ENCODE measurements at regions not wholly inside any gene's neighbourhood (a gene's known extent, or its start where the extent isn't known, plus 50 kb on each side); places are given as distances from the start of the nearest gene placed in this dataset.

DNA sequence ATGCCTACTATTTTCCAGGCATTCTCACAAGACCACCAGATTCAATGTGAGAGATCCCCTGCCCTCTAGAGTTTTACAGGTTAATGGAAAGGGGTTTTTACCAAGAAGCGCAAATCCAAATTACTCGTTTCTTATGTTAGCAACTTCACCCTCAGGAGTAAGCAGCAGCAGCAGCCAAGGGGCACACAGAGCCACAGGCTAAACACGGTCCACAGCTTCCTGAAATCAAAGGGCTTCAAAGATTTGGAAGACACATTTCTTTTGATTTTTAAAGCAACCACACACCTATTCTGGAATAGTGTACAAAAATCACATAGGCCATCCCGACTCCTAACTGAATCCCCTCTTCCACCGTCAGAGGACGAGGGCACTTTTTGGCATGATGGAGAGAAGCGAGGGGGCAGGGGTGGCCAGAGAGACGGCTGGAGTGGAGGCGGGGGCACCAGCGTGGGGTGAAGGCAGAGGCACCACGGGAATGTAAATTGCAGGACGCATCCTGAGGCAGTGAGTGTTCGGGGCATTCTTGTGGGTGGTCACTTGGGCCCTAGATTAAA, 107.0 kb downstream of the ARF6 start:
- DNase-seq = peak; percentile 70

DNA sequence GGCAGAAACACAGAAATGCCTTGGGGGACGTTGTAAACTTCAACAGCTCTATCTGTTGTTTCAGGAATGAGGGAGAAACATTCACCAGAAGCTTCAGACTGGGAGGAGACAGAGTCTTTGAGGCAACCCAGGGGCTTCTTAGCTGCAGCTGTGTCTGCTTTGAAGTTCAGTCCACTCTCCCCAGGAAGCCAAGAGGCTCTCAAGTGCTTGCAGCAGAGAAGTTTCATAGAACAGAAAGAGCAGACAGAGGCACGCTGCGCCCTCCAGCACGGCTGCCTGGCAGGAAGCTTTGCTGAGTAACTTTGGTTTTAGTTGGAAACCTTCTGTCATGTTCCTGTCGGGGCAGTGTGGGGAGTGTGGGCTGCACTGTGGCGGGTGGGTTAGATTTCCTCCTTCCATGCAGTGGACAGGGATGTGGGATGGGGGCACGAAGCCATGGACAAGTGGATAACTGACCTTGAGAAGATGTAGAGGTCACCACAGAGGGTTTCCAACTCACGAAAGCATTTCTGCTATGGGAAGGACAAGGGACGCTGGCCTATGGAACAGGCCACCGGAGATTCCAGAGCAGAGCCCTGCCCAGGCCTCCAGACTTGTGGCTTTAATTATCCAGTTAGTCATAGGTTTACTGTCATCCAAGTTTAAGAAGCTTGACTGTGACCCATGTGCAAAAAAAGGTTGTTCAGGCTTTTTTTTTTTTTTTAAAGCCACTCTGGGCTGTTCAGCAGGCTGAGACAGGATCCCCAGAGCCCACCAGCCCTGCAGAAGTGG, 107.7 kb downstream of the ARF6 start:
- DNase-seq = peak; percentile 91

DNA sequence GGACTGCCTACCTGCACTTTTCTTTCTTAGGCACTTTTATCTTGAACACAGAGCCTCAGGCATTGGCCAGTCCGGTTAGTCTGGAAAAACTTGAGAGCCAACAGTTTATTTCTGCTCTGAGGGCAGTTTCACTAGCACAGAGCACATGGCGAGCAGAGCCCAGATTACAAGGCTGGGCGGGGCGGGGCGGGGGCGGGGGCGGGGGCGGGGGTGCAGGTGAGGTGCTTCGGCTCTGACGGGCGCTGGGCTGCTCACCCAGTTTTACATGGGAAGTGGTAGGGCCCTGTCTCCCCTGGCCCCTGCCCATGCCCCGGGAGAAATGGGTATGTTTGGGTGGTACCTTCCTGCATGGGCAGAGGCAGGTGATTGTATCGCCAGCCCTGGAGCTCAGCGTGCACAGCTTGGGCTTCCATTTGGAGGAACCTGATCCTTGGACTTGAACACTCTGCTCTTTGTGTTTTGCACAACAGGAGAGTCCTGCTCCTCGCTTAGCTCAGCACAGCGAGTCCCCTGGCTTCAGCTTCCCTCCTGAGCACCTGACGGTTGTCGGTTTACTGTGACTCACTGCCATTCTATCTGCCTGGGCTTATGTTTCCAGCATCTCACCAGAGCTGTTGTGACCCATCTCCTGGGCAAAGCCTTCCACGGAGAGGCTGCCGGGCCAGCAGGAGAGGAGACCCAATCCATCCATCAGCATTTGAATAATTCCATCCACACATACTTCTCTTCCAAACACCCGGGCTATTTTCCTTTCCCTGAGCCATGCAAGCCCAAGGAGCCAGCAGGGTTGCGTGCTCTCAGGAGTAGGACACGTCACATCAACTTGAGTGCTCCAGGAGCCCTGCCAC, 108.5 kb downstream of the ARF6 start:
- peak; percentile 84 for DNase-seq

DNA sequence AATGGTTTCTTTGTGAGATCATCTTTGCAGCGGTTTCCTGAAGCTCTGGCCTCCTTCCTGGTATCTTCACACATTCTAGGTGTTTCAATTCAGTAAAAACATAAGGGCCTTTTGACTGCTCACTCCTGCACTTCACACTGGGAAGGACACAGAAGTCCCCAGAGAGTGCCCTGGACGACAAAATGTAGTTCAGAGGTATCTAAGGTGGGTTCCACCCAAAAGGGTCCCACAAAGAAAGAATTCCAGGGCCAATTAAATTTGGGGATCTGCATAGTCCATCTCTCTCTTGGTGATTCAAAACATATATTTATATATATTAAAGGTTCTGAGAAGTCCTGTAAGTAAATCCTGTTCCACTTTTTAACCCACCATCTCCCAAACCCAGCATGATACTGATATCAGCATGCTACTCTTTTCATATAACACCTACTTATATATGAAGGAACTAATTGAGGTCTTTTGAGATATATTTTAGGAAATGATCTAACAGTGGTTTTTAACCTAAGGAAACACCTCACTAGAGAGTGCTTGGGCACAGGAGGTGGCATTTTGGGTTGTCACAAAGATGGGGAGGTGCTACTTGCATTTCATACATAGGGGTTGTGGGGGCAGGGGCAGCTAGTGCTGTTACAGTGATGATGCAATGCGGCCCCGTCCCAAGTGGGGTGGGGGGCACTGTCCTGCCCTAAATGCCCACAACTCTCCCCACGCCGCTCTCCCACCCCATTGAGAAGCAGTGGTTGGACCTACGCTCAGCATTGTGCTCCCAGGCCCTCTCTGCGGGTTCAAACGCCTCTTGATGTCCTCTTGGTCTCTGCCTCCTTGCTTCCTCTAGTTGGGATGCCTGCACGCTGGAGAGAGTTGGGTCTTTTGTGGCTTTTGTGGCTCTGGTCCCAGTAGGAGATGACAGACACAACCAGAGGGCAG, 109.4 kb downstream of the ARF6 start:
- DNase-seq = peak; percentile 82

DNA sequence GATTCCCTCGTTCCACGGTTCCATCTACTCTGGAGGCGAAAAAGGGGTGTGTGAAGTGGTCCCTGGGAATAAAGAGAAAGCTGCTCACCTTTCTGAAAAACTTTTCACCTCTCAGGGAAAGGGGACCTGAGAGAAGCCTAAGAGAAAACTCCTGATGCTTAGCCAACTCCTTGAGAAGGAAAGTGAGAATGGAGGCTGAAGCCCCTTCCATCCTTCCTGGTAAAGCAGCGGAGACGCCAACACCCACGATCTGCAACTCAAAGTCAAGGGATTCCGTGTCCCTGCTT, 110.0 kb downstream of the ARF6 start:
- no peak for DNase-seq

DNA sequence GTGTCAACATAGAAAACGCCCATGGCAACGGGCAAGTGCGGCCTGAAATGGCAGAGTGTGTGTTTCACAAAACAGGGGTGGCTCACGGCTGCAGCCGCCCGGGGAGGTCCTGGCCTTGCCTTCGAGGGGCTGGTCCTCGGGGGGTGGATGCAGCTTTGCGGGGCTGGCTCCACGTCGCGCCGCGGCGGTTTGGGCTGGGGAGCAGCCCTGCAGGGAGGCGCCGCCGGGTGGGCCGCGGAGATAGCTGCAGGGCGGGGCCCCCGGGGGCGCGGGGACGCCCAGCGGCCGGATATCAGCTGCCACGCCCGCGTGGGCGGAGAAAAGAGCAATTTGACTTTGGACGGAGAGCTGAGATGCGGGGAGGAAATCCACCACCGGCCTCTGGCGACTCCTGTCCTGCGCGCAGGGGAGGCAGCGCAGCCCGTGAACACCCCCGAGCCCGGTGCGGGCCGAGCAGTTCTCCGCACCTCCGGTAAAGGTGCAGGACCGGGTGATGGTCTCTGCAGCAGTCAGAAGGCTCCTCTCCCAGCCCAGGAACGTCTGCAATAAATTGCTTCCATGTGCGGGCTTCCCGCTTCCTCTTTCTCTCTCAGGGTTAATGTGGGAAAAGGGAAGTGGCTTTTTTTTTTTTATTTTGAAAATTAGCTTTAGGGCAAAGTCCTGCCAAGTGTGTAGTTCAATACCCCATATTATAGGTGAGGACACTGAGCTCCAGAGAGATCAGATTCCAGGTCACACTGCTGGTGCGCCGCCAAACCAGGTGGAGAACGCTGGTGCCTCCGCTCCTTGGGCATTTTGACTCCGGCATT, 110.5 kb downstream of the ARF6 start:
- peak; percentile 93 for DNase-seq

DNA sequence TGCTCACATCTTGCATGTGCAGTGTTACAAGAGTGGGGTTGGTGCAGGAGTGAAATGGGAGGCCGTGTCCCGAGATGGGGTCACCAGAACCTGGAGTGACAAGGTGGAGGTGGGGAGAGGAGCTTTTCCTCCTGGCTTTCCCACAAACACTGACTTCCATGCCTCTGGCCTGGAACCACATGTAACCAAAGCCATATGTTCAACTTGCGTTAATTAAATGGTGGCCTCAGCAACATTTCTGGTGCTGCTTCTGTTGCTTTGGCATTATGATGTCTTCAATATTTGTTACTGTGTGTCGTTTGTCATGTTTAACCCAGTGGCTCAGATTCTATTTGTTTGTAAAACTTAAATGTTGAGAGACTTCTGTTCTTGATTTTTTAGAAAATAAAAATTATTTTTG, 110.2 kb downstream of the VCPKMT start:
- DNase-seq = no peak

DNA sequence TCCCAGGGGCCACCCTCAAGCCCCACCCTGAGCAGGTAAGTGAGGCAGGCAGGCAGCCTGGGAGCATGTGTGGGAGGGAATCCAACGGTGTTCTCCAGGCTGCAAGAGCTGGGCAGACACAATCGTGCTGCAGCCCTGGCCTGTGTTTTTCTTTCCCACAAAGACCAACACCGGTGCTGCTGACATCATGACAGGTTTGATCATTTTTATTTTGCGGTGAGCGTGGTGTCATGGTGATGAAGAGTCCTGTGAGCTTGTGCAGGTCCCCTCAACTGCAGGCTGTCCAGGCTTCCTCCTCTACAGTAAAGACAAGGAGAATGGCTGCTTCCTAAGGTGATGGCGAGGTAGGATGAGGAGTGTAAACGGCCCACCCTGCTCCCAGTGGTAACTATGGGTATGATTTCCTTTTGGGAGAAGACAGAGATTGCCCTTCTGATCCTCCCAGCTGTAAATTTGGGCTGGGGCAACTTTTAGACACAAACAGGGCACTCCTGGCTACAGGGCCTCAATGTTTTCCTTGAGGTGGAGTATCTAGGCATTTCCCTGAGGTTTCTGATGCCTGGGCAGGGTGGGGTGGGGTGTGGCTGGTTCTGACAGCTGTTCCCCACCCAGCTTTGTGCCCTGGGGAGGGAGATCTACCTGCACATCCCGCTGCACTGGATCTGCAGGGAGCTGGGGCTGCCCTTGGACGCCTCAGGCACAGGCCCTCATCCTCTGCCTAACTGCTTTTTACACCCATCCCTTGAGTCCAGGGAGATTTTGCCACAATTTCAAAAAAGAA, 109.1 kb downstream of the VCPKMT start:
- DNase-seq = no peak

DNA sequence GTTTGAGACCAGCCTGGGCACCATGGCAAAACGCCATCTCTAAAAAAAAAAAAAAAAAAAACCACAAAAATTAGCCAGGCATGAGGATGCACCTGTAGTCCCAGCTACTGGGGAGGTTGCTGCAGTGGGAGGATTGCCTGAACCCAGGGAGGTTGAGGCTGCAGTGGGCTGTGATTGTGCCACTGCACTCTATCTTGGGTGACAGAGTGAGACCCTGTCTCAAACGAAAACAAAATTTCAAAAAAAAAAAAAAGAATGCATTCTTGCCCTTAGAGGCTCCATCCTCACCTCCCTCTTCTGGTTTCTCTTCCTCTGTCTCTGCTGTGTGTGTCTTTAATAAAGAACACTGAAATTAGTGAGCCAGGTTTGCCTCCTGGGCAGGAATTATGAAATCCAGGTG, 107.8 kb downstream of the VCPKMT start:
- DNase-seq = no peak

DNA sequence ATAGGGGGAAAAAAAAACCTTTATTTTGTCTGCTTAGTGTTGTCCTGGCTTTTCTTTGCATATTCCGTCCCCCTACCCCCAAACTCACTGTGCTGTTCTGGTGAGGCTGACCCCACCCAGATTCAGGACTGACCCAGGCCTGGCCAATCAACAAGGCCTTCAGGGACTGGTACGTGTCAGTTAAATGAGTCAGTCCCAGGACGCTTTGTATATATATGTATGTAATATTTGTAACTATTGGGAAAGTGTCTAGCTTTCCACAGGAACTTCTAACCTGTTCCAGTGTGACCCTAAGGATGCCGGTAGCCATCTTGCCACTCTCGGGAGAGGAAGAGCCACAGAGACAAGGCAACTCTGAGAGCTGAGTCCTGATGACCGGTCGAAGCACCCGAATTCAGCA, 107.4 kb downstream of the VCPKMT start:
- DNase-seq = no peak

DNA sequence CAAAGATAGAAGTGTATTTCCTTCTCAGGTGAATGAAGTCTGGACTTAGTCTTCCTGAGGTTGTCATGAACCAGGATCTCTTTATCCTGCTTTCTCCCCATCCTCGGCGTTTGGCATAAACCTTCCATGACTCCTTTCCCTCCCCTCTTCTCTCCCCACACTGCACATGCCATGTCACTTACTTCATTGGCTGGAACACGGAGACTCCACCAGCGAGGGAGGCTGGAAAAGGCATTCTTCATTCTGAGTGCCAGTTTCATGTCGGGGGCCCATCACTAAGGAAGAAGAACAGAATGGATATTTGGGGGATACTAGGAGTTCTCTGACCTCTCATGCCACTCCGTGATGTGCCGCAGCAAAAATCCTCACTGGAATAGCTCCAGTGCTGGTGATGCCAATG, 105.6 kb downstream of the VCPKMT start:
- no peak for DNase-seq

DNA sequence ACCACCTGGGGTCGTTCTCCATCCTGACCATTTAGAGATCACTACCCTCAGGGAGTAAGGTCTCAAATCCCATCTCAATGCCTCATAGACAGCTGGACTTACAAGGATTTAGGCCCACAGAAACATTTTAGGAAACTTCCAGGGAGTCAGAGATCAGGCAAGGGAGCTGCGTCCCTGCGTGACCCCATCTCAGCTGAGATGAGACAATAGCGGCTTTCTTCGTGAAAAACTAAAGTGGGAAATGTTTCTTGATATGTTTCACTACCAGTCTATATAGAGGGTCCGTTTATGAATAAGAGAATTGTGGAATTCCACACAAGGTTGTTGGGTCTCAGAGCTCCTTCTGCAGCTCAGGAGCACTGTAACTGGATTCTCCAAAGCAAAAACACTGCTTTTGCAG, 105.1 kb downstream of the VCPKMT start:
- no peak for DNase-seq

DNA sequence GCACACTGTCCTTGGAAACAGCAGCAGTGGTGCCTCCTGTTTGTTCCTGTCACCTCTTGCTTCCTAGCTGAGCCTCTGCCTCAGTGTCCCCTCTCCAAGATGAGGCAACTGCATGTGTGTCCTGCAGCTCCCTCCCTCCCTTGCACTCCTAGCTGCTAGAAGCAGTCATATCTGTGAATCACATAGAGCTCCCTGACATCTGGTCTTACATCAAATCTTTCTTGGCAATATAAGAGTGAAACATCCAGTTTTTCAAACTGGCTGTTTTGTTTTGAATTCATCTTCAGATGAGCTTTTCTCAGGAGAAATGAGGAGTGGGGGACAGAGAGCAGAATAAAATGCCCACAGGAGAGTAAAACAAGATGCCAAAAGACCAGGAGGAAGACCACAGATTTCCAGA, 103.7 kb downstream of the VCPKMT start:
- DNase-seq = no peak

DNA sequence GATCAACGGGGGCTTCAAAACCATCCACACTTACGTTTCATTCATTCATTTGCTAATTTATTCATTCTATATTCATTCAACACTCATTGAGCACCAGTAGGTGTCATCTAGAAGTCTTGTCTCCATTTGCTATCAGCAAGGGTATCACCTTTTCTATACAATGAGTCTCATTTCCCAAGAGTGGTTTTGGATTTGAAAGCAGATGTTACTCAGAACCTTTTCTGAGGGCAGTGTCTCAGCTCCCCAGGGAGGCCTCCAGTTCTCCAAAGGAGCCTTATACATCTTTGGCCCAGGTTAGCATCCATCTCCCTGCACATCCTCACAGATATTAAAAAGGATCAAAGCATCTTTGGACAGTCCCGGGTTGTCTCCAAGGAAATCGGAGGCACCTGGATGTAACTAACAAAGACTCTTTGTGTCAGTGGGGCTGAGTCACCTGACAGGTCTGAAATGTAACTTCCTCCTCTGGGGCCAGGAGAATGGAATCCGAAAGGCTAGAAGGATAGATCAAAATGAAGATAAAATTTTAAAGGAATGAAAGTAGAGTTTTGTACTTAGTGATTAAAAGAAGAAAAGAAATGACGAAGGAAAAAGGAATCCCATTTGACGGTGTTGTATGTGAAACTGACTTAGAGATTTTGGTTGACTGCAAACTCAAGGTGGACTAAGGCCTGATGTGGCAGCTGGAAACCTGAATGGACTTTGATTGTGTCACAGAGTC, 103.0 kb downstream of the VCPKMT start:
- no peak for DNase-seq

DNA sequence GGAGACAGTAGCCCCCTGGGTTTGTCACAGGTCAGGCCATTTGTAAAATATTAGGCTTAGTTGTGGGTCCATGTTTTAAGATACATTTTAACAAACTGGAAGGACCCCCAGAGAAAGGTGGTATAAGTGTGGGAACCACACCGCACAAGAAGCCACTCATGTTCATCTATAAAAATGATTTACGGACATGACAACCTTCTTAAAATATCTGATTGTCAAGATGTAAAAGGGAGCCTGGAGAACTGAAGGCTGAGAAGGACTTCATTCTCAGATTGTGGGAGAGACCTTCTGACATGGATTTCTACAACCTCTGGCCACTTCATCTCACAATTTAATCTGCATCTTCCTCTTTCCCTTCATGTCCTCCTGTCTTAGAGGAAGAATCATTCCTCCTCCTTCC, 102.4 kb downstream of the VCPKMT start:
- no peak for DNase-seq

DNA sequence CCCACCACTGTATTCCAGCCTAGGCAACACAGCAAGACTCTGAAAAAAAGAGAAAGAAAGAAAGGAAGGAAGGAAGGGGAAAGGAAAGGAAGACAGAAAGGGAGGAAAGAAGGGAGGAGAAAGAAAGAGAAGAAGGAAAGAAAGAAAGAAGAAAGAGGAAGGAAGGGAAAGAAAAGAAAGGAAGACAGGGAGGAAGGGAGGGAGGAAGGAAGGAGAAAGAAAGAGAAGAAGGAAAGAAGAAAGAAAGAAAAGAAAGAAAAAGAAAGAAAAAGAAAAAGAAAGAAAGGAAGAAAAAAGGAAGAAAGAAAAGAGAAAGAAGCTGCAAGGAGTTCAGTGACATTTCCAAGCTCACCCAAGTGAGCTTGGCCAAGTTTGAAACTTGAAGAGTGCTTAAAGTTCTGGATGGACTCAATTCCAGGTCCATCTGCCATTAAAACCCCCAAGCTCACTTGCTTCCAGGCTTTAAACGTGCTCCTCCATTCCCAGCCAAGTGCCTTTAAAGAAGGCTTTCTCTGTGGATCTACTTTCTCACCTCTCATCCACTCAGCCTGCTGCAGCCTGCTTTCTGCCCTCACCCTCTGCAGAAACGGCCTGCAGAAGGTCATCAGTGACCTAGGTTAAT, 101.5 kb downstream of the VCPKMT start:
- no peak for DNase-seq

DNA sequence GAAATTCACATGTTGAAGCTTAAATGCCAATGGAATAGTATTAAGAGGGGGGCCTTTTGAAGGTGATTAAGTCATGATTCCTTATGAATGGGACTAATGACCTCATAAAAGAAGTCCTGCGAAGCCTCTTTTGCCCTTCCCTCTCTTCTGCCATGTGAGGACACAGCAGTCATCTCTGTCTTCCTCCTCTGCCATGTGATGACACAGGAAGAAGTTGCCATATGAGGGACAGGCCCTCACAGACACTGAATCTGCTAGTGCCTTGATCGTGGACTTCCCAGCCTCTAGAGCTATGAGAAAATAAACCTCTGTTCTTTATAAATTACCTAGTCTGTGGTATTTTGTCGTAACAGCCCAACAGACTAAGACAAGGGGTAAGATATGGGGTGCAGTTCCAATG, 100.7 kb downstream of the VCPKMT start:
- DNase-seq = no peak

DNA sequence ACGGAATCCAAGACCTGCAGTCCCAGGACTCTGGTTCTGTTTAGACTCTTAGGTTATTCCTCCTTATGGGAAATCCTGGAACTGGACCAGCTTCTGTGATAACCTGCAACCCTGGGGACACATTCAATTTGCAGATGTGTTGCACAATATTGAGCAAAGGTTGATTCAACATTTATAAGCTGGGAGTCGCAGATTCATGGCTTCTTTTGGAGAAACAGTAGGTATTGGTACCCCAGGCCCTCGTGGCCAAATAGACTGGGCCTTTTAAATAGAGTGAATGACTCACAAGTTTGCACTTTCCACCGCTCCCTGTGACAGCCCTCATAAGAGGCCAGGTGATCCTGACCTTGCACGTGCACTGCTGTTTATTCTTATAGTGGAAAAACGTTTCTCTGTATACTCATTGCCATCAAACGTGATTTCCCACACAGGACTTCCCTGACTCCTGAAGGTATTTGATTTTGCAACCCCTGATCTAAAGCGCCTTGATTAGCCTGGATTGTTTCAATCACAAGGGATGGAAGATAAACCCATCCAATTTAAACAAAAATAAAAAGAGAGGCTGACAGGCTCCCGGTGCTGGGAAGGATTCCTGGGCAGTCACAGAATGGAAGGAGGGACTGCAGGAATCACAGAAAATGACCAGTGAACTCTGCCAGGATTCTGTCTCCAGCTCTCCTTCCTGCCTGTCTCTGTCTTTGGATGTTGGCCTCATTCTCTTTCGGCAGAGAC, 98.0 kb downstream of the VCPKMT start:
- DNase-seq = no peak

DNA sequence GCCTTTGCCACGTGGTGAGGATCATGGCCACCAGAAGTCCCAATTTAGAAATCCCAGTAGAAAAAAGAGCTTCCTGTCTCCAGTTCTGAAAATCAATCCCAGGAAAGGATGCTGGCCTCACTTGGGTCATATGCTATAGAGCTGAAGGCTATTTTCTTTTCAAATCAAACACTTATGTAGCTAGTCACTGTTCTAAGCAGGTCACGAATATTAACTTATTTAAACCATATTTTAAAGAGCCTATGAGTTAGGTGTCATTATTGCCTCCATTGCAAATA, 97.5 kb downstream of the VCPKMT start:
- DNase-seq = no peak

DNA sequence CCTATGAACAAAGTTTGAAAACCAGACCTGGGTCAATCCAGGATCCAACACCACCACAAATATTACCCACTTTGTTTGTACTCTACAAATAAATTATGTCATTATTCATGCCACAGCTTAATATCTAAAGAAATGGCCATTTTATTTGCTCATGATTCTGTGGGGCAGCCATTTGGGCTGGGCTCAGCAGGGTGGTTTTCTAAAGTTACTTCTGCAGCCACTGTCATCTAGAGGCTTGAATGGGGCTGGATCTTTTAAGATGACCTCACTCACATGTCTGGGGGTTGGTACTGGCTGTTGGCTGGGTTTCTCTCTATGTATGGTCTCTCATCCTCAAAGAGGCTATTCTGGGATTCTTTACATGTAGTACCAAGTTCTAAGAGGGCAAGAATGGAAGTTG, 96.2 kb downstream of the VCPKMT start:
- no peak for DNase-seq
